ENCODE measurements at regions not wholly inside any gene's neighbourhood (a gene's known extent, or its start where the extent isn't known, plus 50 kb on each side); places are given as distances from the start of the nearest gene placed in this dataset.

DNA sequence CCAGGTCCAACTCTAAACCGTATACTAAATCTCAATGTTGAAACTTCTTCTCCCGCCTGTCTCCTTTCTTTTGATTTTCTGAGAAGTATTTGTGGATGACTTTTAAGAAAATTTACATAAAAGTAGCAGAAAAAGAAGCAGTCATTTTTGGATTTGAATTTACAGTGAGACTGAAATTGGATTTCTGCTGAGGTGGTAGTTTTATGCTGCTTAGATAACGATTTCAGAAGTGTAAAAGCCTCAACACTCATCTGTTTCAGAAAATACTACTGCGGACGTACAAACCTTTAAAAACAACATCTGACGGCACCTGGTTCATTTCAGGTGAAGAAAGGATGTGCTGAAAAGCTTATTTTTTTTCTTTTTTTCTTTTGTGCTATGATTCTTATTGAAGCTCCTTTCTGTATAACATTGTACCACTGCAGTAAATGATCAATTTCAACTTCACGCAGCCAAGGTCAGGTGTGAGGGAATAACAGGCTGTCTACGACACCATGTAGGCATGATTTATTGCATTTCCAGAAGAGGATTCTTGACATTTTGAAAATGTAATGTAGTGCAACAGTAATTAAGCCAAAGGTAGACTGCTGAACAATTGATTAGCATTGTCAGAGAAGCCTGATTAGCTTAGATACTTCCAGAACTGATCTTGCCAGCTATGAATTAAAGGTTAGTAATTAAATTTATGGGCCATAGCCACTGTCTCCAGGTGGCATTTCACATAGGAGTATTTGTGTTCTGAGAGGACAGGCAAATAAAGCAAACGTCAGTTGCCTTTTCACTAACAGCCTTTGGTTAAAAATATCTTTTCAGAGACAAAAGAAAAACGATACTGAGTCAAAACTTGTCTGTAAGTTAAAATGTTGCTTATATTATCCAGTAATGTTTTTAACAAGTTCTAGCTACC, 134.6 kb upstream of the KBTBD8 start:
- no peaks in the 10 kb centered on the region for H3K4me1 Mint-ChIP-seq (ENCODE audit: low read depth)
- H3K36me3 Mint-ChIP-seq (ENCODE audit: low read depth): no peaks in the 10 kb centered on the region
- no peak overlapping the region for H3K4me3 Mint-ChIP-seq
- H3K27ac Mint-ChIP-seq: no peak overlapping the region
- TF ChIP-seq, protein P1, sequence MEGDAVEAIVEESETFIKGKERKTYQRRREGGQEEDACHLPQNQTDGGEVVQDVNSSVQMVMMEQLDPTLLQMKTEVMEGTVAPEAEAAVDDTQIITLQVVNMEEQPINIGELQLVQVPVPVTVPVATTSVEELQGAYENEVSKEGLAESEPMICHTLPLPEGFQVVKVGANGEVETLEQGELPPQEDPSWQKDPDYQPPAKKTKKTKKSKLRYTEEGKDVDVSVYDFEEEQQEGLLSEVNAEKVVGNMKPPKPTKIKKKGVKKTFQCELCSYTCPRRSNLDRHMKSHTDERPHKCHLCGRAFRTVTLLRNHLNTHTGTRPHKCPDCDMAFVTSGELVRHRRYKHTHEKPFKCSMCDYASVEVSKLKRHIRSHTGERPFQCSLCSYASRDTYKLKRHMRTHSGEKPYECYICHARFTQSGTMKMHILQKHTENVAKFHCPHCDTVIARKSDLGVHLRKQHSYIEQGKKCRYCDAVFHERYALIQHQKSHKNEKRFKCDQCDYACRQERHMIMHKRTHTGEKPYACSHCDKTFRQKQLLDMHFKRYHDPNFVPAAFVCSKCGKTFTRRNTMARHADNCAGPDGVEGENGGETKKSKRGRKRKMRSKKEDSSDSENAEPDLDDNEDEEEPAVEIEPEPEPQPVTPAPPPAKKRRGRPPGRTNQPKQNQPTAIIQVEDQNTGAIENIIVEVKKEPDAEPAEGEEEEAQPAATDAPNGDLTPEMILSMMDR (IDR thresholded peaks at IDR 0.05): no peak
- no peak for DNase-seq
- H3K27me3 Mint-ChIP-seq (ENCODE audit: insufficient read depth): peaks cover 3% of the 10 kb centered on the region
- H3K9me3 Mint-ChIP-seq: no peaks in the 10 kb centered on the region

DNA sequence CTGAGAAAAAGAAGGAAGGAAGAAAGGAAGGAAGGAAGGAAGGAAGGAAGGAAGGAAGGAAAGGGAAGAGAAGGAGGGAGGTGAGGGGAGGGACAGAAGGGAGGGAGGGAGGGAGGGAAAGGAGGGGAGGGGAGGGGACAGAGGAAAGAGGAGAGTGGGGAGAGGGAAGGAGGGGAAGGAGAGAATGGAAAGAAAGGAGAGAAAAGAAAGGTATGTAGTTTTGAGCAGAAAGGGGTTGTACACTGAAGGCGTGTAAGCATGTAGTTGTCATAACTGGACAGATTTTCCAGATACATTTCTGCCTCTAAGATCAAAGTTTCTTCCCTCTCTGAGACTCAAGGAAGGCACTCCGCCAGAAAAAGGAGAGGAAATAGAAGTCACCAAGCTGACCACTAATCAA, 113.4 kb upstream of the KBTBD8 start:
- DNase-seq: no peak
- no peaks in the 10 kb centered on the region for H3K36me3 Mint-ChIP-seq (ENCODE audit: low read depth)
- H3K27ac Mint-ChIP-seq: no peak overlapping the region
- no peaks in the 10 kb centered on the region for H3K27me3 Mint-ChIP-seq (ENCODE audit: insufficient read depth)
- H3K9me3 Mint-ChIP-seq: peaks cover 4% of the 10 kb centered on the region; the same call in 1 of the 2 replicates
- H3K4me1 Mint-ChIP-seq (ENCODE audit: low read depth): no peaks in the 10 kb centered on the region
- H3K4me3 Mint-ChIP-seq: no peak overlapping the region
- TF ChIP-seq, protein P1 (IDR thresholded peaks at IDR 0.05): no peak

GRCh38 chr3:66885326-66886000, 112.6 kb upstream of the KBTBD8 start:
- Mint-ChIP-seq H3K9me3 (peaks cover 4% of the 10 kb centered on the region; the same call in 1 of the 2 replicates), H3K27ac (no peak overlapping the region), H3K36me3 (ENCODE audit: low read depth) (no peaks in the 10 kb centered on the region), H3K4me3 (no peak overlapping the region), H3K27me3 (ENCODE audit: insufficient read depth) (no peaks in the 10 kb centered on the region), H3K4me1 (ENCODE audit: low read depth) (no peaks in the 10 kb centered on the region)
- TF ChIP-seq, protein P1 (IDR thresholded peaks at IDR 0.05): no peak
- DNase-seq: no peak

DNA sequence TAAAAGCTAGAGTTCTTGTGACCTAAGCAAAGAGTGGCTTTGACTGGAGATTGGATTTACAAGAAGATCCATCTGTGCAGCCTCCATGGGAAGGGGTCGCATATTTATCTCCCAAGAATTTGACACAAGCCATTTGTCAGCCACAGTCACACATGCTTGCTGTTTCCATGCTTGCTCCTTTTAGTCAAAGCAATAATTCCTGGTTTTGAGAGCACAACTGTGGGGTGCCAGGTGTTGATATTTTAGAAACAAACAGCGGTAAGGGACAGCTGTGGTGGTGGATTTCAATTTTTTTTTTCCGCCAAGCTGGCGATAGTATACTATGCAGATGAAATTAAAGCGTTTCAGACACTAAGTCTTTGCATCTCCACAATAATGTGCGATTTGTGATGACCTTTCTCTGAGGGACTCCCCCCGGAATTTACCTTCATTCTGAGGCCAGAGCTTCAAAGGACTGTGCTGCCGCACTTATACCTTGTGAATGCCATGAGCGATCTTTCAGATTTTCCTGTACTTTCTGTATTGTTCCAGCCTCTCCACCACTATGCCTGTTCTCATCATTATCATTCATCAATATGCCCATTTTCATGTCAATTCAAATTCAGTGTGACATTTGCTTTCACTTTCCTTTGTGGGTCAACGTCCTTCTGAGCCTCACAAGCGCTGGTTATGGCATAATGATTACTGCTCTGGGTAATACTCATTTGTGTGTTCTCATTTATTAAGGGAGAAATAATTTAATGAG, 108.2 kb upstream of the KBTBD8 start:
- no peak for DNase-seq
- H3K9me3 Mint-ChIP-seq: peaks cover 4% of the 10 kb centered on the region; the same call in 1 of the 2 replicates
- no peaks in the 10 kb centered on the region for H3K4me1 Mint-ChIP-seq (ENCODE audit: low read depth)
- H3K27ac Mint-ChIP-seq: no peak overlapping the region
- TF ChIP-seq, protein P1 (IDR thresholded peaks at IDR 0.05): no peak
- no peaks in the 10 kb centered on the region for H3K27me3 Mint-ChIP-seq (ENCODE audit: insufficient read depth)
- no peak overlapping the region for H3K4me3 Mint-ChIP-seq
- no peaks in the 10 kb centered on the region for H3K36me3 Mint-ChIP-seq (ENCODE audit: low read depth)

GRCh38 chr3:66898155-66898554, 100.0 kb upstream of the KBTBD8 start:
- H3K4me1 Mint-ChIP-seq (ENCODE audit: low read depth): no peaks in the 10 kb centered on the region

More at GRCh38 chr3:66898155-66898554, 100.0 kb upstream of the KBTBD8 start:
- no peak for DNase-seq
- TF ChIP-seq, protein P1 (IDR thresholded peaks at IDR 0.05): no peak
- Mint-ChIP-seq H3K4me3 (no peak overlapping the region), H3K27me3 (ENCODE audit: insufficient read depth) (no peaks in the 10 kb centered on the region), H3K36me3 (ENCODE audit: low read depth) (peaks cover 6% of the 10 kb centered on the region; the same call in 1 of the 2 replicates), H3K9me3 (peaks cover 34% of the 10 kb centered on the region), H3K27ac (no peak overlapping the region)
